ENCODE measurements at regions not wholly inside any gene's neighbourhood (a gene's known extent, or its start where the extent isn't known, plus 50 kb on each side); places are given as distances from the start of the nearest gene placed in this dataset.

DNA sequence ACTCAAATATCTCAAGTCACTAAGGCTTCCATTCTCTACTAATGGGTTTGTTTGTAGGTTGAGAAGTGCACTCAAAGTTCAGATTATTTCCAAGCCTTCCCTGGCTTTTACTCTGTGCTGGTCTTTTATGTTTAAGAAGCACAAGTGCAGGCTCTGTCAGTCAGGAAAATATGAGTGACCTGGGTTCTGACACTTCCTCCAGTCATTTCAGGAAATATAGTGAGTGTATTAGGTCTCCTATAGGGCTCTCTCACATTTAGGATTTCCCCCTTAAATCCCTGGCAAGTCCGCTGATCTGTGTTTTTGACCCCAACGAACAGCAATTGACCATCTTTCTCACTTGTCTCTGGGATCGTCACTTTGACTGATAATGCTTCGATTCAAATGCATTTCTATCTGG, 210.2 kb downstream of the ARPP21 start:
- Histone ChIP-seq H3K36me3 (replicated peaks; ENCODE audit: insufficient read depth, low read length) (no peaks in the 10 kb centered on the region), H3K4me2 (ENCODE audit: low read depth, low read length) (no peak overlapping the region), H3F3A (ENCODE audit: insufficient read depth, low read length) (no peaks in the 10 kb centered on the region), H4K20me1 (ENCODE audit: insufficient read depth, low read length) (no peaks in the 10 kb centered on the region), H3K79me2 (ENCODE audit: low read length) (no peaks in the 10 kb centered on the region), H3K4me1 (ENCODE audit: low read length) (no peaks in the 10 kb centered on the region), H3K4me3 (ENCODE audit: low read length) (no peak overlapping the region), H3K9me3 (replicated peaks; ENCODE audit: insufficient read depth, low read length) (no peaks in the 10 kb centered on the region), H2AFZ (ENCODE audit: low read length) (no peak overlapping the region), H3K27ac (ENCODE audit: low read length) (no peak overlapping the region), H3K9me2 (replicated peaks; ENCODE audit: insufficient read depth, low read length) (no peaks in the 10 kb centered on the region), H3K27me3 (replicated peaks; ENCODE audit: insufficient read depth, low read length) (no peaks in the 10 kb centered on the region), H3K9ac (ENCODE audit: low read length) (no peak overlapping the region)
- DNase-seq: no peak
- TF ChIP-seq, protein P1, sequence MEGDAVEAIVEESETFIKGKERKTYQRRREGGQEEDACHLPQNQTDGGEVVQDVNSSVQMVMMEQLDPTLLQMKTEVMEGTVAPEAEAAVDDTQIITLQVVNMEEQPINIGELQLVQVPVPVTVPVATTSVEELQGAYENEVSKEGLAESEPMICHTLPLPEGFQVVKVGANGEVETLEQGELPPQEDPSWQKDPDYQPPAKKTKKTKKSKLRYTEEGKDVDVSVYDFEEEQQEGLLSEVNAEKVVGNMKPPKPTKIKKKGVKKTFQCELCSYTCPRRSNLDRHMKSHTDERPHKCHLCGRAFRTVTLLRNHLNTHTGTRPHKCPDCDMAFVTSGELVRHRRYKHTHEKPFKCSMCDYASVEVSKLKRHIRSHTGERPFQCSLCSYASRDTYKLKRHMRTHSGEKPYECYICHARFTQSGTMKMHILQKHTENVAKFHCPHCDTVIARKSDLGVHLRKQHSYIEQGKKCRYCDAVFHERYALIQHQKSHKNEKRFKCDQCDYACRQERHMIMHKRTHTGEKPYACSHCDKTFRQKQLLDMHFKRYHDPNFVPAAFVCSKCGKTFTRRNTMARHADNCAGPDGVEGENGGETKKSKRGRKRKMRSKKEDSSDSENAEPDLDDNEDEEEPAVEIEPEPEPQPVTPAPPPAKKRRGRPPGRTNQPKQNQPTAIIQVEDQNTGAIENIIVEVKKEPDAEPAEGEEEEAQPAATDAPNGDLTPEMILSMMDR (IDR thresholded peaks at IDR 0.05; ENCODE audit: low read length): no peak
- TF ChIP-seq EZH2 (optimal IDR thresholded peaks at IDR 0.05; ENCODE audit: low read depth, low read length) (no peak), EZH2phosphoT487 (IDR thresholded peaks at IDR 0.05; ENCODE audit: low read length) (no peak)

DNA sequence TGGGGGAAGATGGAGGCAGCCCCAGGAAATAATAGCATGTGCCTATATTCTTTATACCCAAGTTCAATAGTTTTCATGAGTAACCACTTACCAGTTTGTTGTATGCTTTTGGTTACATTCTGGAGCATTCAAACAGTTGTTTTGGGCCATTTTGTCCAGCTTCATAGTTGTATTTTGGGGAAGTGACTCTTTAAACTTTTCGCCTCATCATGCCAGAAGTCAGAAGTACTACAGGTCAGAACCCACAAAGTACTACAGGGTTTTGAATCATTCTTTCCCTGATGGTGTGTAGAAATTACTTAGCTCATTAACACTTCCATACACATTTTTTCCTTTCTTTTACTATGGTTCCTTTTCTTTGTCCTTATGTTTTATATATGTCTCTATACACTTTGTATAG, 210.6 kb downstream of the ARPP21 start:
- H3K4me1 ChIP-seq (ENCODE audit: low read length): no peaks in the 10 kb centered on the region
- no peaks in the 10 kb centered on the region for H4K20me1 ChIP-seq (ENCODE audit: insufficient read depth, low read length)
- H3K27me3 ChIP-seq (replicated peaks; ENCODE audit: insufficient read depth, low read length): no peaks in the 10 kb centered on the region
- H3K4me3 ChIP-seq (ENCODE audit: low read length): no peak overlapping the region
- H3K9ac ChIP-seq (ENCODE audit: low read length): no peak overlapping the region
- no peak overlapping the region for H3K4me2 ChIP-seq (ENCODE audit: low read depth, low read length)
- H2AFZ ChIP-seq (ENCODE audit: low read length): no peak overlapping the region
- H3K9me2 ChIP-seq (replicated peaks; ENCODE audit: insufficient read depth, low read length): no peaks in the 10 kb centered on the region
- no peak overlapping the region for H3K27ac ChIP-seq (ENCODE audit: low read length)
- DNase-seq: no peak
- H3K36me3 ChIP-seq (replicated peaks; ENCODE audit: insufficient read depth, low read length): no peaks in the 10 kb centered on the region
- TF ChIP-seq EZH2phosphoT487 (IDR thresholded peaks at IDR 0.05; ENCODE audit: low read length) (no peak), EZH2 (optimal IDR thresholded peaks at IDR 0.05; ENCODE audit: low read depth, low read length) (no peak)
- TF ChIP-seq, protein P1 (IDR thresholded peaks at IDR 0.05; ENCODE audit: low read length): no peak
- H3F3A ChIP-seq (ENCODE audit: insufficient read depth, low read length): no peaks in the 10 kb centered on the region
- no peaks in the 10 kb centered on the region for H3K79me2 ChIP-seq (ENCODE audit: low read length)
- no peaks in the 10 kb centered on the region for H3K9me3 ChIP-seq (replicated peaks; ENCODE audit: insufficient read depth, low read length)

DNA sequence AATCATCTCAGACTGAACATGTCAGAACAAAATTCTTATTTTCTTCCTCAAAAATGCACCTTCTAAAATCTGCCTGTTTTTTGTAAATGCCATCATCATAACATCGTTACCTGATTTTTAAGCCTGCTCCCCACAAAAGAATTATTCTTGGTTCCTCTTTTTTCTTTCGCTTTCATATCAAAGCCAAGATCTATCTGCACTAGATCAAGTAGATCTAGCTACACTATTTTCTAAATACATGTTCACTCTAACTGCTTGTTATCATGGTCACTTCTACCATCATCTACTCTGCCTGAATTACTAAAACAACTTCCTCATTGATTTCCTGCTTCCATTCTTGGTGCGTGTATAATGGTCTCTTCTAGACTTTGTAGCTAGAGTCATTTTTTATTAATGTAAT, 217.7 kb downstream of the ARPP21 start:
- H3K4me1 ChIP-seq (ENCODE audit: low read length): no peaks in the 10 kb centered on the region
- H3K36me3 ChIP-seq (replicated peaks; ENCODE audit: insufficient read depth, low read length): no peaks in the 10 kb centered on the region
- H2AFZ ChIP-seq (ENCODE audit: low read length): peak overlapping the region; percentile 4; the same call in 1 of the 2 replicates
- peak overlapping the region; percentile 3; the same call in 1 of the 2 replicates for H3K27ac ChIP-seq (ENCODE audit: low read length)
- no peaks in the 10 kb centered on the region for H3F3A ChIP-seq (ENCODE audit: insufficient read depth, low read length)
- no peak overlapping the region for H3K9ac ChIP-seq (ENCODE audit: low read length)
- H3K4me3 ChIP-seq (ENCODE audit: low read length): peak overlapping the region; percentile 3; the same call in 1 of the 2 replicates
- H3K9me2 ChIP-seq (replicated peaks; ENCODE audit: insufficient read depth, low read length): no peaks in the 10 kb centered on the region
- H4K20me1 ChIP-seq (ENCODE audit: insufficient read depth, low read length): no peaks in the 10 kb centered on the region
- TF ChIP-seq EZH2 (optimal IDR thresholded peaks at IDR 0.05; ENCODE audit: low read depth, low read length): no peak
- TF ChIP-seq, protein P1 (IDR thresholded peaks at IDR 0.05; ENCODE audit: low read length): no peak
- TF ChIP-seq EZH2phosphoT487 (IDR thresholded peaks at IDR 0.05; ENCODE audit: low read length): no peak
- H3K4me2 ChIP-seq (ENCODE audit: low read depth, low read length): peak overlapping the region; percentile 44
- H3K27me3 ChIP-seq (replicated peaks; ENCODE audit: insufficient read depth, low read length): no peaks in the 10 kb centered on the region
- H3K79me2 ChIP-seq (ENCODE audit: low read length): no peaks in the 10 kb centered on the region
- H3K9me3 ChIP-seq (replicated peaks; ENCODE audit: insufficient read depth, low read length): no peaks in the 10 kb centered on the region
- DNase-seq: peak; percentile 74
